OCI-LY3 (cell line): ENCODE measurements at regions not wholly inside any gene's neighbourhood (a gene's known extent, or its start where the extent isn't known, plus 50 kb on each side); places are given as distances from the start of the nearest gene placed in this dataset.

Experiments
- H2AFZ ChIP-seq: fragments of 200-600, 300-600 bp; shearing (Covaris generic); 2 replicates; pipeline ENCODE4 v1.6.0; 2014; ENCODE audit warnings: antibody characterized with exemption, low read depth, low read length
- H3K27ac ChIP-seq: fragments of 200-600, 300-600 bp; sonication (generic); 2 replicates; pipeline ENCODE4 v1.5.1; 2014; ENCODE audit warnings: mild to moderate bottlenecking, low read length, moderate library complexity, mixed read lengths
- H3K27me3 ChIP-seq: fragments of 200-600, 300-600 bp; sonication (generic); 2 replicates; pipeline ENCODE4 v1.6.1; 2014; ENCODE audit warnings: low read depth, low read length, mixed read lengths
- H3K36me3 ChIP-seq: fragments of 200-600, 300-600 bp; sonication (generic); replicated peaks from 2 replicates; pipeline ENCODE3; 2014; ENCODE audit warnings: low read depth, low read length, mixed read lengths
- H3K4me1 ChIP-seq: fragments of 300-600, 200-600 bp; sonication (generic); 2 replicates; pipeline ENCODE4 v1.6.1; 2014; ENCODE audit warnings: low read length, mixed read lengths
- H3K4me2 ChIP-seq: fragments of 200-600, 300-600 bp; sonication (generic); 2 replicates; pipeline ENCODE4 v1.6.1; 2014; ENCODE audit warnings: low read length, mixed read lengths
- H3K4me3 ChIP-seq: fragments of 300-600, 200-600 bp; sonication (generic); 2 replicates; pipeline ENCODE4 v1.5.1; 2014; ENCODE audit warnings: antibody characterized with exemption, mild to moderate bottlenecking, low read length, moderate library complexity
- H3K79me2 ChIP-seq: fragments of 300-600, 200-600 bp; shearing (Covaris generic); 2 replicates; pipeline ENCODE4 v1.6.1; 2014; ENCODE audit warnings: mild to moderate bottlenecking, low read length, mixed read lengths
- H3K9ac ChIP-seq: fragments of 300-600, 200-600 bp; shearing (Covaris generic); 2 replicates; pipeline ENCODE4 v1.6.0; 2014; ENCODE audit warnings: mild to moderate bottlenecking, low read length, moderate library complexity
- H3K9me3 ChIP-seq: fragments of 200-600, 300-600 bp; shearing (Covaris generic); 2 replicates; pipeline ENCODE4 v1.6.1; 2014; ENCODE audit warnings: low read length, mixed read lengths; ENCODE audit not compliant: insufficient read depth
- H4K20me1 ChIP-seq: fragments of 200-600, 300-600 bp; sonication (generic); 2 replicates; pipeline ENCODE4 v1.6.1; 2016; ENCODE audit warnings: low read length, mixed read lengths; ENCODE audit not compliant: insufficient read depth
- EZH2phosphoT487 ChIP-seq: fragments of 200-600 bp; shearing (Covaris generic); IDR thresholded peaks from 2 replicates; pipeline ENCODE4 v1.6.1; 2018; ENCODE audit warnings: antibody characterized with exemption, mixed run types, low read depth
- TF ChIP-seq, protein P1 (sequence below): fragments of 200-600, 300-600 bp; sonication (generic); IDR thresholded peaks from 2 replicates; pipeline ENCODE4 v1.5.1; 2014; ENCODE audit warnings: antibody characterized with exemption, low read length, low read depth

DNA sequence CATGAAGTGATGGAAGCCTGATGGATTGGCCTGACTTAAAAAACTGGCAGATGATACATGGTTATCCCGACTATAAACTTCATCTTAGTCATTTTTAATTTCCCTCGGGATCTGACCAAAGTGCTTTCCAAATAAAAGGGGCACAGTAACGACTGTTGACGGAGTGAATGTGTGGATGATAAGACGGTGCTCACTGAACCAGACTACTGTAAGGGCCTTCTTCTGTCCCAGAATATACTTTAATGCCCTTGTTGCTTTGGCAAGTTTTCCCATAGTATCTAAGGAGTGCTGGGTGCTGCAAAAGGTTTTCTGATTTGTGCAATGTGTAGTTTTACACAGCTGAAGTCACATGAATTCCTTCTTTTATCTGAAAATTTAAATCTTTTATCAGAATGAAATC lies 373.5 kb downstream of the DSEL start:
- Histone ChIP-seq H3K79me2 (no peaks in the 10 kb centered on the region), H3K9ac (no peak overlapping the region), H4K20me1 (no peaks in the 10 kb centered on the region), H3K27me3 (no peaks in the 10 kb centered on the region), H2AFZ (no peak overlapping the region), H3K4me1 (no peaks in the 10 kb centered on the region), H3K36me3 (no peaks in the 10 kb centered on the region), H3K4me2 (no peak overlapping the region), H3K9me3 (no peaks in the 10 kb centered on the region), H3K27ac (no peak overlapping the region), H3K4me3 (no peak overlapping the region)
- TF ChIP-seq, protein P1, sequence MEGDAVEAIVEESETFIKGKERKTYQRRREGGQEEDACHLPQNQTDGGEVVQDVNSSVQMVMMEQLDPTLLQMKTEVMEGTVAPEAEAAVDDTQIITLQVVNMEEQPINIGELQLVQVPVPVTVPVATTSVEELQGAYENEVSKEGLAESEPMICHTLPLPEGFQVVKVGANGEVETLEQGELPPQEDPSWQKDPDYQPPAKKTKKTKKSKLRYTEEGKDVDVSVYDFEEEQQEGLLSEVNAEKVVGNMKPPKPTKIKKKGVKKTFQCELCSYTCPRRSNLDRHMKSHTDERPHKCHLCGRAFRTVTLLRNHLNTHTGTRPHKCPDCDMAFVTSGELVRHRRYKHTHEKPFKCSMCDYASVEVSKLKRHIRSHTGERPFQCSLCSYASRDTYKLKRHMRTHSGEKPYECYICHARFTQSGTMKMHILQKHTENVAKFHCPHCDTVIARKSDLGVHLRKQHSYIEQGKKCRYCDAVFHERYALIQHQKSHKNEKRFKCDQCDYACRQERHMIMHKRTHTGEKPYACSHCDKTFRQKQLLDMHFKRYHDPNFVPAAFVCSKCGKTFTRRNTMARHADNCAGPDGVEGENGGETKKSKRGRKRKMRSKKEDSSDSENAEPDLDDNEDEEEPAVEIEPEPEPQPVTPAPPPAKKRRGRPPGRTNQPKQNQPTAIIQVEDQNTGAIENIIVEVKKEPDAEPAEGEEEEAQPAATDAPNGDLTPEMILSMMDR: no peak
- no peak for TF ChIP-seq EZH2phosphoT487

DNA sequence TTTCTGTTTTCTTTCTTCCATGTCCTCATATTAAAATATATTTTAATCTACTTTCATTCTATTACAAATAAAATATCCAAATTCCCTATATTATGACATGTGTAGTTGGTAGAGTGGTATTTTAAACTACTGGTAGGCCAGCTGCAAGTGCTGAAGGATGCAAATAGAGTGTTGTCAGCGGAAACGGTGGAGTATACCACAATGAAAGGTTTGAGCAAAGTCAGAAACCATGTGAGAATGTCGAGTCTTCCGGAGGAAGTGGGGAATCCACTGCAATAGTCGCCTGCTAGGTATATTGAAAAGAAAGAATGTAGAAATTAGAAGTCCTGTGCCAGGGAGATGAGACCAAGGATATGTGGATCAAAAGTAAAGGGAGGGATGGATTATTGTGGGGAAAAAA lies 373.9 kb downstream of the DSEL start:
- Histone ChIP-seq H3K27me3 (no peaks in the 10 kb centered on the region), H4K20me1 (no peaks in the 10 kb centered on the region), H3K4me3 (no peak overlapping the region), H3K4me1 (no peaks in the 10 kb centered on the region), H3K9ac (no peak overlapping the region), H3K36me3 (no peaks in the 10 kb centered on the region), H3K9me3 (no peaks in the 10 kb centered on the region), H3K4me2 (no peak overlapping the region), H2AFZ (no peak overlapping the region), H3K79me2 (no peaks in the 10 kb centered on the region), H3K27ac (no peak overlapping the region)
- TF ChIP-seq EZH2phosphoT487: no peak
- TF ChIP-seq, protein P1: no peak

DNA sequence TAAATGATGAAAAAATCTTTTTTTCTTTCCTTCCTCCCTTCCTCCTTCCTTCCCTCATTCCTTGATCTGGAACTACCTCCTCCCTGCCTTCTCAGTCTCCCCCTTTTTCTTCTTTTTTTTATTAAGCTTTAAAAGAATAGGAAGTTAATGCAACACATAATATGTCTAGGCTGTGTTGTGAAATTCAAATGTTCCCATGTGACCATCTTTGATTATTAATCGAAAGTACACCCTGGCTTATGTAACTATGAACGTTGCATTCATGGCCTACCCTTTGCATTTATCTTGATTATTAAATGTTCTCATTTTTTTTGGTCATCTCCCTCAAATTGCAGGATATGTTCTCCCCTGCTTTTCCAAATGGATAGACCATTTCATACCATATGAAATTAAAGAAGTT lies 376.0 kb downstream of the DSEL start:
- no peak for TF ChIP-seq EZH2phosphoT487
- TF ChIP-seq, protein P1: no peak
- no peaks in the 10 kb centered on the region for H3K36me3 ChIP-seq
- no peak overlapping the region for H3K27ac ChIP-seq
- H3K27me3 ChIP-seq: no peaks in the 10 kb centered on the region
- no peak overlapping the region for H2AFZ ChIP-seq
- no peaks in the 10 kb centered on the region for H4K20me1 ChIP-seq
- H3K4me2 ChIP-seq: no peak overlapping the region
- H3K4me3 ChIP-seq: no peak overlapping the region
- H3K9ac ChIP-seq: no peak overlapping the region
- H3K79me2 ChIP-seq: no peaks in the 10 kb centered on the region
- no peaks in the 10 kb centered on the region for H3K9me3 ChIP-seq
- no peaks in the 10 kb centered on the region for H3K4me1 ChIP-seq

DNA sequence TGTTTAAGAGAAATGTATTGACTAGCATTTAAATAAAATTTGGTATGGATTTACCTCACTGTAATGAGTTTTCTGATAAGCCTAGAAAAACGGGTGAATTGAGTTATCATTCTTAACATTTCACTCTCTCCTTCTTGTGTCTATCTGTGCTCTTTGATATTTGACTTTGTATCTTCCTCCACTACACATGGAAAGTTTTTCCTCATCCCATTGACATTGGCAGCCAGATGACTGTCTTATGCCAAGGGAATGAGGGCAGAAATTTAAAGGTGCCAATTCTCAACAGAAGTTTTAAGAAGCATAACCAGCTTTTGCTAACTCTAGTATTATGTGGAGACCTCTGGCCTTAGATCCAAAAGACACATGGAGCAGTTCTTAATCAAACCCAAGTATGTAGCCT lies 376.6 kb downstream of the DSEL start:
- TF ChIP-seq, protein P1: no peak
- TF ChIP-seq EZH2phosphoT487: no peak
- peak overlapping the region; percentile 13 for H2AFZ ChIP-seq
- no peaks in the 10 kb centered on the region for H3K4me1 ChIP-seq
- H3K9me3 ChIP-seq: no peaks in the 10 kb centered on the region
- H3K4me2 ChIP-seq: no peak overlapping the region
- H3K27ac ChIP-seq: no peak overlapping the region
- H4K20me1 ChIP-seq: no peaks in the 10 kb centered on the region
- H3K9ac ChIP-seq: no peak overlapping the region
- H3K27me3 ChIP-seq: no peaks in the 10 kb centered on the region
- H3K36me3 ChIP-seq: no peaks in the 10 kb centered on the region
- H3K79me2 ChIP-seq: no peaks in the 10 kb centered on the region
- H3K4me3 ChIP-seq: no peak overlapping the region
